ENCODE measurements at regions not wholly inside any gene's neighbourhood (a gene's known extent, or its start where the extent isn't known, plus 50 kb on each side); places are given as distances from the start of the nearest gene placed in this dataset.

- BruUV-seq (replicated peaks), result no TSS peak
- intact Hi-C loops (cut with micrococcal nuclease; ENCODE audit: unreplicated experiment), result no loop called here
- TF ChIP-seq CTCF (conservative IDR thresholded peaks at IDR 0.05; ENCODE audit: low read length), result no peak
- no peak for TF ChIP-seq EZH2phosphoT487 (IDR thresholded peaks at IDR 0.05; ENCODE audit: borderline replicate concordance, low read depth, low read length)
- DNase-seq (ENCODE audit: low spot score), result no peak
- Histone ChIP-seq H3K9me3 (ENCODE audit: low read length) (no peaks in the 10 kb centered on the region), H3K79me2 (ENCODE audit: insufficient read depth, low read depth, low read length) (no peaks in the 10 kb centered on the region), H3K27ac (ENCODE audit: low read depth, low read length, poor library complexity, severe bottlenecking) (no peak overlapping the region), H3K9me2 (ENCODE audit: insufficient read depth, low read length) (no peaks in the 10 kb centered on the region), H3K4me3 (ENCODE audit: low read depth, low read length, poor library complexity, severe bottlenecking) (no peak overlapping the region), H2AFZ (ENCODE audit: low read length) (no peak overlapping the region), H3K4me1 (ENCODE audit: insufficient read depth, low read length, poor library complexity, severe bottlenecking) (no peaks in the 10 kb centered on the region), H3K36me3 (ENCODE audit: insufficient read depth, low read length) (no peaks in the 10 kb centered on the region), H4K20me1 (ENCODE audit: insufficient read depth, low read length) (no peaks in the 10 kb centered on the region), H3K4me2 (ENCODE audit: low read length) (no peak overlapping the region)
- ChIA-PET POLR2A (no interaction called here), CTCF (ENCODE audit: unreplicated experiment) (no interaction called here)
These were observed 454.4 kb downstream of the TDRD3 start for GRCh38 chr13:60851378-60851777.

GRCh38 chr13:60850526-60850925 is 453.5 kb downstream of the TDRD3 start:
- CTCF ChIA-PET (ENCODE audit: unreplicated experiment), result no interaction called here
- intact Hi-C loops (cut with micrococcal nuclease; ENCODE audit: unreplicated experiment), result no loop called here

DNA sequence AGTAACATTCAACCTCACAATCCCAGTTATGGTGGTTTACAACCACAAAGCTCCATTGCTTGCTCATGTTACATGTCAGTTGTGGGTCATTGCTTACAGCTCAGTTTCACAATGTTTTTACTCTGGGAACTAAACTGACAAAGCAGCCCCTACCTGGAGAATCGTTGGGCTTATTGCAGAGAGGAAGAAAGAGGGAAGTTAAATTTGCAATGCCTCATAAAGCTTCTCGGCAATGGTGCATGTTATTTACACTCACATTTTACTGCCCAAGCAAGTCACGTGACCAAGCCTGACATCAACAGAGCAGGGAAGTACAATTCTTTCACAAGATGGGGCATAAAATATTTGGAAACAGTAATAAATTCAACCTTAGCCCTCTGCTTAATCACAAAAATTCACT is 441.6 kb downstream of the TDRD3 start:
- TF ChIP-seq EZH2phosphoT487 (IDR thresholded peaks at IDR 0.05; ENCODE audit: borderline replicate concordance, low read depth, low read length) (no peak), CTCF (conservative IDR thresholded peaks at IDR 0.05; ENCODE audit: low read length) (no peak)
- H3K36me3 ChIP-seq (ENCODE audit: insufficient read depth, low read length), result no peaks in the 10 kb centered on the region
- H4K20me1 ChIP-seq (ENCODE audit: insufficient read depth, low read length), result no peaks in the 10 kb centered on the region
- POLR2A ChIA-PET, result no interaction called here
- BruUV-seq (replicated peaks), result no TSS peak
- no peak for DNase-seq (ENCODE audit: low spot score)
- no peaks in the 10 kb centered on the region for H3K9me2 ChIP-seq (ENCODE audit: insufficient read depth, low read length)
- H3K9me3 ChIP-seq (ENCODE audit: low read length), result no peaks in the 10 kb centered on the region
- H2AFZ ChIP-seq (ENCODE audit: low read length), result no peak overlapping the region
- no peaks in the 10 kb centered on the region for H3K79me2 ChIP-seq (ENCODE audit: insufficient read depth, low read depth, low read length)
- H3K4me2 ChIP-seq (ENCODE audit: low read length), result no peak overlapping the region
- no peaks in the 10 kb centered on the region for H3K4me1 ChIP-seq (ENCODE audit: insufficient read depth, low read length, poor library complexity, severe bottlenecking)
- CTCF ChIA-PET (ENCODE audit: unreplicated experiment), result no interaction called here
- H3K27ac ChIP-seq (ENCODE audit: low read depth, low read length, poor library complexity, severe bottlenecking), result no peak overlapping the region
- intact Hi-C loops (cut with micrococcal nuclease; ENCODE audit: unreplicated experiment), result no loop called here
- no peak overlapping the region for H3K4me3 ChIP-seq (ENCODE audit: low read depth, low read length, poor library complexity, severe bottlenecking)

More at GRCh38 chr13:60850526-60850925, 453.5 kb downstream of the TDRD3 start:
- Histone ChIP-seq H3K4me3 (ENCODE audit: low read depth, low read length, poor library complexity, severe bottlenecking) (no peak overlapping the region), H2AFZ (ENCODE audit: low read length) (no peak overlapping the region), H3K27ac (ENCODE audit: low read depth, low read length, poor library complexity, severe bottlenecking) (no peak overlapping the region), H3K79me2 (ENCODE audit: insufficient read depth, low read depth, low read length) (no peaks in the 10 kb centered on the region), H3K4me2 (ENCODE audit: low read length) (no peak overlapping the region), H3K9me3 (ENCODE audit: low read length) (no peaks in the 10 kb centered on the region), H3K4me1 (ENCODE audit: insufficient read depth, low read length, poor library complexity, severe bottlenecking) (no peaks in the 10 kb centered on the region), H3K36me3 (ENCODE audit: insufficient read depth, low read length) (no peaks in the 10 kb centered on the region), H3K9me2 (ENCODE audit: insufficient read depth, low read length) (no peaks in the 10 kb centered on the region), H4K20me1 (ENCODE audit: insufficient read depth, low read length) (no peaks in the 10 kb centered on the region)
- no peak for TF ChIP-seq EZH2phosphoT487 (IDR thresholded peaks at IDR 0.05; ENCODE audit: borderline replicate concordance, low read depth, low read length)
- TF ChIP-seq CTCF (conservative IDR thresholded peaks at IDR 0.05; ENCODE audit: low read length), result no peak
- no peak for DNase-seq (ENCODE audit: low spot score)
- POLR2A ChIA-PET, result no interaction called here
- no TSS peak for BruUV-seq (replicated peaks)
